IPS-11a (cell line): ENCODE measurements at regions not wholly inside any gene's neighbourhood (a gene's known extent, or its start where the extent isn't known, plus 50 kb on each side); places are given as distances from the start of the nearest gene placed in this dataset.
"Not testable (repeated sequence)": the region's sequence is repeated elsewhere in the genome, so short reads cannot be mapped to it uniquely, and the experiment has no call there.

ENCODE experiments used
- H3K4me3 ChIP-seq: one replicate; pipeline ENCODE4 v1.5.1; 2013; ENCODE audit warnings: low read depth, low read length, control low read depth

- no peak overlapping the region for H3K4me3 ChIP-seq
These were observed 416.3 kb upstream of the ESRRG start for GRCh38 chr1:217139513-217139912.

DNA sequence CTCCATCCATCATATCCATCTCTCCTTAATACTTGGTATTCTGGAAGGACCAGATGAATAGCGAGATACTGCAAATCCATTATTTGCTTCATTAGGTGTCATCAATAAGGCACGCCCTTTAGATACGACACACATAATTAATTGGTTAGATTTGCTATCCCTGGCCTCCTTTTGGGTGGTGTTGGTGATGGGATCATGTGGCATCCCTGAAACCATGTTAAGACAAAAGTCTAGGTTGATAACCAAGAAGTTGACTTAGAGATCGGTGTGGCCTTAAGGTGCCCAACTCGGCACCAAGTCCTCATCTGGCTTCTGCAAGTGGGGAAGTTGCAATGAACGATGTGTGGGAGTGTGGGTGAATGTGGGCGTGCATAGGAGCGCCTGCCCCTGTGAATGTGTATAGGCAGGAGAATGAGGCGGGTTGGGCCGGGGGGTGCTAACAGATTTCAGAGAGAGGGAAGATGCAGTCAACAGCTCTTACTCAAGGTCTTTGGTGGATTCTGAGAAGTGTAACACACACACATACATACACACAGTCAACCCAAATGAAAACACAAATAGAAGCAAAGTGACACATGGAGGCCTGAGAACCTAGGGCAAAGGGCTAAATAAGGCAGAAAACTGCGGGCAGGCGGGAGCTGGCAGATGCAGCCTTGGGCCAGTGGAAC lies 415.7 kb upstream of the ESRRG start:
- no peak overlapping the region for H3K4me3 ChIP-seq

DNA sequence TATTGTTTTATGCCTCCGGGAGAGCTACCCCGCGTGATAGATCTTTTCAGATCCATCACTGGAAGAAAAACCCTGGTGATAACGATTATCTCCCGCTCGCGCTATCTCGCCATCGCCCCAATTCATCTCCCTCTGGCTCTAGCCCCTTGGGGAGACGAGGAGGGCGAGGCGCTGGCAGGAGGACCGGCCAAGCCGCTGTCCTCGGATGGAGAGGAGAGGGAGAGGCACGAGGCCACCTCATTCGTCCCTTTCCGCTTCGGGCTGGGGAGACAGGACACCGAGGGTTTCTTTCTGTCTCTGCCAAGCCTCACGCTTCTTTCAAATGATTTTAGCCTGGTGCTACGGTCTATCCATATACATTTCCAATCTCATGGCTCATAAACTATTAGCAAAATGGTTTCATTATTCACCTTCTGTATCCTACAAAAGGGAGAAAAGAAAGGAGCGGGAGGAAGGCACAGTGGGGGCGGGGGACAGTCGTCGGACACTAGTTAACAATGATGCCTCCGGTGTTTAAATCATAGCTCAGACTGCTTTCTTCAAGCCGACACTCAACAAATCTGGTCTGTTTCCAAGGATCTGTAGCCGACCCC lies 415.0 kb upstream of the ESRRG start:
- no peak overlapping the region for H3K4me3 ChIP-seq

DNA sequence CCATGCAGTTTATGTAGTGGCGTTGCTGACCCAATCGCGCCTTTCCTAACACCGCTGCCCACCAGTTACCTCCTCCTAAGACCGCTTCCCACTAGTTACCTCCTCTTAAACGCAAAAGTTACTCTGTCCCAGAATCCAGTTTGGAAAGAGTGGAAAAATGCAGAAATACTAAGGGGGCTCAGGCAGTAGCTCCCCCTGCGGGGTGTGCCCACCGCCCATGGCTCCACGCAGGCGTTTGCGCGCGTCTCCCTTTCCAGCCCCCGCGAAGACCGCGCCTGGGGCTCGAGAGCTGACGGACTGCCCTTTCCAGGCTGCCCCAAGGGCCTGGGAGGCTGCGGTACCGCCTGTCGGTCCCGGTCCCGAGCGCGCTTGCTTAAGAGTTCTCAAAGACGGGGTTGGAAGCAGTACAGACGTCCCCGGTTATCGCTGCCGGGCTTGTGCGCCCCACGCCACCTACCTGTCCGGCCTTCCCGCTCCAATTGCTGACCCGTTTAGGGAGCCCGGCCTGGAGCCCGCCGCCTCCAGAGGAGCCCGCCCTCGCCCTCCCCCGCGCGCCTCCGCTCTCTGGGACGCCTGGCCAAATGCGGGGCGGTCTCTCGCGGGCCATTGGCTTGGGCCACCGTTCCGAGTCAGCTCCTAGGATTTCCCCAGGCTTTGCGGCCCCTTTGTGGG lies 414.1 kb upstream of the ESRRG start:
- H3K4me3 ChIP-seq: peak overlapping the region; percentile 50

GRCh38 chr1:217136895-217137205 lies 413.6 kb upstream of the ESRRG start:
- peak overlapping the region; percentile 50 for H3K4me3 ChIP-seq

- H3K4me3 ChIP-seq: peak overlapping the region; percentile 50
These were observed 413.0 kb upstream of the ESRRG start for GRCh38 chr1:217135987-217136894.

DNA sequence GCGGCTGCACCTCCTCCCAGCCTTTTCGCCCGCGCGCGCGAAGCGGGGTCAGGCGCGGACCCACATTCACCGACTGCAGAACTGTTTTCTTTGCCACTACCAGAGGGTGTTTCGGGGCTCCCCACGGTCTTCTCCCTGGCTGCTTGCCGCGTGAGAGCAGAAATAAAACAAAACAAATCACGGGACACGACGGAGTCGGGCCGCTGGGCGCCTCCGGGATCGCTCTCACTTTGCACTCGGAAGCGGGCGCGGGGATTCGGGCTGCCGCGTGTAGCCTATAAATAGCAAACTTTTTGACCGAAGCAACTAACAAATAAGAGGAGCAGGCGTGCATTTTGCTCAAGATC lies 412.3 kb upstream of the ESRRG start:
- peak overlapping the region; percentile 50 for H3K4me3 ChIP-seq

- H3K4me3 ChIP-seq: peak overlapping the region; percentile 50
These were observed 411.8 kb upstream of the ESRRG start for GRCh38 chr1:217134857-217135568.

GRCh38 chr1:217133958-217134856 lies 411.0 kb upstream of the ESRRG start:
- peak overlapping the region; percentile 50 for H3K4me3 ChIP-seq

GRCh38 chr1:217133092-217133491 lies 409.9 kb upstream of the ESRRG start:
- no peak overlapping the region for H3K4me3 ChIP-seq

- H3K4me3 ChIP-seq: not testable (repeated sequence)
These were observed 400.1 kb upstream of the ESRRG start for GRCh38 chr1:217123340-217123739.

- no peak overlapping the region for H3K4me3 ChIP-seq
These were observed 394.8 kb upstream of the ESRRG start for GRCh38 chr1:217117973-217118465.

- H3K4me3 ChIP-seq: no peak overlapping the region
These were observed 392.5 kb upstream of the ESRRG start for GRCh38 chr1:217115404-217116380.

- H3K4me3 ChIP-seq: no peak overlapping the region
These were observed 386.7 kb upstream of the ESRRG start for GRCh38 chr1:217109928-217110327.

- no peak overlapping the region for H3K4me3 ChIP-seq
These were observed 383.1 kb upstream of the ESRRG start for GRCh38 chr1:217106231-217106901.

GRCh38 chr1:217105437-217105836 lies 382.2 kb upstream of the ESRRG start:
- no peak overlapping the region for H3K4me3 ChIP-seq

DNA sequence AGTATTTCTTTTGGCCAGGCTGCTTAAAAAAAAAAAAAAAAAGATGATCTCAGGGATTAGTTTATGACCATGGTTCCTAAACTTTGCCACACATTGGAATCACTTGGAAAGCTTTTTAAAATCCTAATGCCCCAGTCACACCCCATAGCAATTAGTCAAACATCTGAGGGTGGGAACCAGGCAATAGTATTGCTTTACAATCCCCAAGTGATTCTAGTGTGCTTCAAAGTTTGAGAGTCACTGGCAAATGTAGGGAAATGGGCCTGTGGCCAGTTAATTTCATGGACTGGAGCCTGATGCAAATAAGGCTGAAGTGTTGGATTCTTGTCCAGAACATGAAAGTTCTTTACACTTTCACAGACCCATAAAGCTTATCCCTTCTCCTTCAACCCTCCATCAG lies 374.6 kb upstream of the ESRRG start:
- no peak overlapping the region for H3K4me3 ChIP-seq

GRCh38 chr1:217096200-217096599 lies 373.0 kb upstream of the ESRRG start:
- H3K4me3 ChIP-seq: no peak overlapping the region
